Erythroblast (primary cell): ENCODE measurements at regions not wholly inside any gene's neighbourhood (a gene's known extent, or its start where the extent isn't known, plus 50 kb on each side); places are given as distances from the start of the nearest gene placed in this dataset.

Experiments used
- GATA1 ChIP-seq: IDR thresholded peaks from 2 replicates; pipeline ENCODE4 v1.6.1; 2011; ENCODE audit warnings: low read depth, mild to moderate bottlenecking, control low read depth, low read length, moderate library complexity
- POLR2A ChIP-seq: IDR thresholded peaks from 2 replicates; pipeline ENCODE4 v1.6.1; 2011; ENCODE audit warnings: mild to moderate bottlenecking, low read length

- TF ChIP-seq POLR2A (no peak), GATA1 (no peak)
These were observed 151.1 kb upstream of the WSCD1 start for GRCh38 chr17:5919089-5919488.
